ENCODE measurements at regions not wholly inside any gene's neighbourhood (a gene's known extent, or its start where the extent isn't known, plus 50 kb on each side); places are given as distances from the start of the nearest gene placed in this dataset.

DNA sequence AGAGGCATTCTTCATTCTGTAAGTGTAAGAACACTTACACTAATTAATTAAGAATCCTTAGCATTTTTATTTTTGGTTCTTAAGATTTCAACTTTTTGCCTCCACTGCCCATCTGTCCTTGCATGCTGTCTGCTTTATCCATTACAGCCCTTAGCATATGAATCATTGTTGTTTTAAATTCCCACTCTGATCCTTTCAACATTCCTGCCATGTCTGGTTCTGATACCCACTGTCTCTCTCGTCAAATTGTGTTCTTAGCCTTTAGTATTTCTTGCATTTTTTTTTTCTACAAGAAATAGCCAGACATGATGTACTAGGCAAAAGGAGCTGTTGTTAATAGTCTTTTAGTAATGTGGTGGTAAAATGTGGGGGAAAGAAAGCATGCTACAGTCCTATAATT lies 1360.0 kb downstream of the TECRL start:
- TF ChIP-seq EZH2 (IDR thresholded peaks at IDR 0.05), result no peak
- no peak for TF ChIP-seq POLR2AphosphoS5 (IDR thresholded peaks at IDR 0.05; ENCODE audit: borderline replicate concordance, low read depth, low read length)

All from SK-N-MC (cell line).